ENCODE measurements at regions not wholly inside any gene's neighbourhood (a gene's known extent, or its start where the extent isn't known, plus 50 kb on each side); places are given as distances from the start of the nearest gene placed in this dataset.

DNA sequence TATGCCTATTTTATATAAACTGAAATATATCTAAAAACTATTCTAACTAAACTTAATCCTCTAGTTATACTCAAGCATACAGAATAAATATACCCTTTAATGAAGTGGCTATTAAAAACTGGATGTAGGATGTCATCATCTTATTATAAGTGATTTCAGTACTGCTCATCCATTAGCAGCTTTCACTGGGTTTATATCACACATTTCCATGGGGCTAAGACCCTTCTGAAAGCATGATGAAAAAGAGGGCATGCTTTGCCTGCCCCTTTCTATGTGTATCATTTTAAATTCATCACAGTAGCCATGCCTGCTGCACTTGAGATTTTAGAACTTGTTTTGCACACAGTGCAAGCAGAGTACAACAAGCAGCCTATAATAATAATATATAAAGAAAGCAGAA lies 477.5 kb downstream of the SLITRK6 start (continued):
- no peak for TF ChIP-seq MYB (IDR thresholded peaks at IDR 0.05; ENCODE audit: borderline replicate concordance, low read depth, low read length)

DNA sequence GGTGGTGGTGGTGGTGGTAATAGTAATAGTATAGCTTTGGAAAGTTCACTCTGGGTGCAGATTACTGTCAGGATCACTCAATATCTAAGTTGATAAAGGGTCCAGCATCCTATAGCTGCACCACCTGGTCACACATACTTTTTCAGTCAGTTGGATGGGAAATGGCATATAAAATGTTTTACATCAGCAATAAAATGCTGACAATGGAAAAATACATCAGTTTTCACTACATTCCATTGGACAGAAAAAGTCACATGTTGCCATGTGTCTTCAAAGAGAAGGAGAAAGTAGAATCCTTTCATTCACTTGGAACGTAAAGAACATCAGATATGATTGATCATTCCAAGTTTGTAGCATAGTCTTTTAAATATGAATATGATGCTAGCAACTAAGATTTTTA lies 481.4 kb downstream of the SLITRK6 start:
- no peaks in the 10 kb centered on the region for H3K36me3 ChIP-seq (ENCODE audit: control insufficient read depth in 2 of 2, insufficient read depth in 2 of 2, low read length in 1 of 2)
- H3K79me2 ChIP-seq (ENCODE audit: control insufficient read depth, insufficient read depth, low read length): no peaks in the 10 kb centered on the region
- RAD21 ChIA-PET (ENCODE audit: unreplicated experiment): no interaction called here
- FAIRE-seq (no peak), ATAC-seq (no peak), DNase-seq (ENCODE audit: low read depth, low spot score) (no peak)
- no peaks in the 10 kb centered on the region for H4K20me1 ChIP-seq (ENCODE audit: control insufficient read depth, insufficient read depth)
- H2AFZ ChIP-seq (ENCODE audit: control insufficient read depth, low read depth, low read length): no peak overlapping the region
- no peaks in the 10 kb centered on the region for H3K9me3 ChIP-seq (replicated peaks; ENCODE audit: control insufficient read depth, insufficient read depth, low read length)
- no peak overlapping the region for H3K4me3 ChIP-seq
- H3K9ac ChIP-seq (ENCODE audit: control insufficient read depth, insufficient read depth, low read length): no peak overlapping the region
- H3K4me1 ChIP-seq (ENCODE audit: control insufficient read depth, insufficient read depth, low read length): no peaks in the 10 kb centered on the region
- SMC1A ChIA-PET (ENCODE audit: uncharacterized antibody, unreplicated experiment): no interaction called here
- TF ChIP-seq SREBF2 (IDR thresholded peaks at IDR 0.05; ENCODE audit: low read length): no peak
- TF ChIP-seq RAD51 (IDR thresholded peaks at IDR 0.05): no peak
- TF ChIP-seq, protein P1, sequence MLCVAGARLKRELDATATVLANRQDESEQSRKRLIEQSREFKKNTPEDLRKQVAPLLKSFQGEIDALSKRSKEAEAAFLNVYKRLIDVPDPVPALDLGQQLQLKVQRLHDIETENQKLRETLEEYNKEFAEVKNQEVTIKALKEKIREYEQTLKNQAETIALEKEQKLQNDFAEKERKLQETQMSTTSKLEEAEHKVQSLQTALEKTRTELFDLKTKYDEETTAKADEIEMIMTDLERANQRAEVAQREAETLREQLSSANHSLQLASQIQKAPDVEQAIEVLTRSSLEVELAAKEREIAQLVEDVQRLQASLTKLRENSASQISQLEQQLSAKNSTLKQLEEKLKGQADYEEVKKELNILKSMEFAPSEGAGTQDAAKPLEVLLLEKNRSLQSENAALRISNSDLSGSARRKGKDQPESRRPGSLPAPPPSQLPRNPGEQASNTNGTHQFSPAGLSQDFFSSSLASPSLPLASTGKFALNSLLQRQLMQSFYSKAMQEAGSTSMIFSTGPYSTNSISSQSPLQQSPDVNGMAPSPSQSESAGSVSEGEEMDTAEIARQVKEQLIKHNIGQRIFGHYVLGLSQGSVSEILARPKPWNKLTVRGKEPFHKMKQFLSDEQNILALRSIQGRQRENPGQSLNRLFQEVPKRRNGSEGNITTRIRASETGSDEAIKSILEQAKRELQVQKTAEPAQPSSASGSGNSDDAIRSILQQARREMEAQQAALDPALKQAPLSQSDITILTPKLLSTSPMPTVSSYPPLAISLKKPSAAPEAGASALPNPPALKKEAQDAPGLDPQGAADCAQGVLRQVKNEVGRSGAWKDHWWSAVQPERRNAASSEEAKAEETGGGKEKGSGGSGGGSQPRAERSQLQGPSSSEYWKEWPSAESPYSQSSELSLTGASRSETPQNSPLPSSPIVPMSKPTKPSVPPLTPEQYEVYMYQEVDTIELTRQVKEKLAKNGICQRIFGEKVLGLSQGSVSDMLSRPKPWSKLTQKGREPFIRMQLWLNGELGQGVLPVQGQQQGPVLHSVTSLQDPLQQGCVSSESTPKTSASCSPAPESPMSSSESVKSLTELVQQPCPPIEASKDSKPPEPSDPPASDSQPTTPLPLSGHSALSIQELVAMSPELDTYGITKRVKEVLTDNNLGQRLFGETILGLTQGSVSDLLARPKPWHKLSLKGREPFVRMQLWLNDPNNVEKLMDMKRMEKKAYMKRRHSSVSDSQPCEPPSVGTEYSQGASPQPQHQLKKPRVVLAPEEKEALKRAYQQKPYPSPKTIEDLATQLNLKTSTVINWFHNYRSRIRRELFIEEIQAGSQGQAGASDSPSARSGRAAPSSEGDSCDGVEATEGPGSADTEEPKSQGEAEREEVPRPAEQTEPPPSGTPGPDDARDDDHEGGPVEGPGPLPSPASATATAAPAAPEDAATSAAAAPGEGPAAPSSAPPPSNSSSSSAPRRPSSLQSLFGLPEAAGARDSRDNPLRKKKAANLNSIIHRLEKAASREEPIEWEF (IDR thresholded peaks at IDR 0.05; ENCODE audit: insufficient replicate concordance, low read depth, low read length): no peak
- TF ChIP-seq, protein P2, sequence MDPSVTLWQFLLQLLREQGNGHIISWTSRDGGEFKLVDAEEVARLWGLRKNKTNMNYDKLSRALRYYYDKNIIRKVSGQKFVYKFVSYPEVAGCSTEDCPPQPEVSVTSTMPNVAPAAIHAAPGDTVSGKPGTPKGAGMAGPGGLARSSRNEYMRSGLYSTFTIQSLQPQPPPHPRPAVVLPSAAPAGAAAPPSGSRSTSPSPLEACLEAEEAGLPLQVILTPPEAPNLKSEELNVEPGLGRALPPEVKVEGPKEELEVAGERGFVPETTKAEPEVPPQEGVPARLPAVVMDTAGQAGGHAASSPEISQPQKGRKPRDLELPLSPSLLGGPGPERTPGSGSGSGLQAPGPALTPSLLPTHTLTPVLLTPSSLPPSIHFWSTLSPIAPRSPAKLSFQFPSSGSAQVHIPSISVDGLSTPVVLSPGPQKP (IDR thresholded peaks at IDR 0.05; ENCODE audit: low read depth, low read length): no peak
- no peak for TF ChIP-seq ZNF384 (IDR thresholded peaks at IDR 0.05; ENCODE audit: borderline replicate concordance, low read depth, low read length)
- TF ChIP-seq MYC (IDR thresholded peaks at IDR 0.05; ENCODE audit: insufficient read depth, insufficient read length, insufficient replicate concordance, low read length, severe bottlenecking): no peak
- TF ChIP-seq FOXM1 (IDR thresholded peaks at IDR 0.05; ENCODE audit: low read depth, low read length): no peak
- no peak for TF ChIP-seq FOXK2 (IDR thresholded peaks at IDR 0.05)
- TF ChIP-seq IRF4 (IDR thresholded peaks at IDR 0.05; ENCODE audit: low read depth, low read length): no peak
- no peak for TF ChIP-seq JUND (IDR thresholded peaks at IDR 0.05; ENCODE audit: low read depth, low read length)
- TF ChIP-seq ZBED1 (IDR thresholded peaks at IDR 0.05; ENCODE audit: borderline replicate concordance): no peak
- TF ChIP-seq TAF1 (IDR thresholded peaks at IDR 0.05; ENCODE audit: borderline replicate concordance, low read depth, low read length): no peak
- TF ChIP-seq BHLHE40 (IDR thresholded peaks at IDR 0.05; ENCODE audit: borderline replicate concordance in 1 of 2, low read depth in 2 of 2, low read length in 1 of 2): no peak
- TF ChIP-seq RCOR1 (conservative IDR thresholded peaks at IDR 0.05; ENCODE audit: low read depth, low read length): no peak
- no peak for TF ChIP-seq TCF7 (IDR thresholded peaks at IDR 0.05; ENCODE audit: borderline replicate concordance)
- TF ChIP-seq SIN3A (IDR thresholded peaks at IDR 0.05; ENCODE audit: low read depth, low read length): no peak
- TF ChIP-seq ZNF622 (IDR thresholded peaks at IDR 0.05): no peak
- TF ChIP-seq RELA (IDR thresholded peaks at IDR 0.05; ENCODE audit: borderline replicate concordance, partially characterized antibody): no peak
- in situ Hi-C loops (cut with MboI) (no loop called here), intact Hi-C loops (cut with micrococcal nuclease; ENCODE audit: unreplicated experiment) (no loop called here)
- no TSS peak for BruUV-seq (replicated peaks)
- POLR2A ChIA-PET: no interaction called here
- CTCF ChIA-PET: no interaction called here
- 0% methylated on average over 1 of the region's 1 CpG for WGBS (ENCODE audit: insufficient coverage, insufficient replicate concordance, low lambda C conversion rate, missing lambda C conversion rate)
- H3K4me2 ChIP-seq (ENCODE audit: control insufficient read depth, insufficient read depth): no peak overlapping the region
- no peaks in the 10 kb centered on the region for H3K27me3 ChIP-seq (replicated peaks in 1 of 2; ENCODE audit: control insufficient read depth in 2 of 2, insufficient read depth in 2 of 2, low read length in 1 of 2)
- no peak overlapping the region for H3K27ac ChIP-seq (ENCODE audit: control insufficient read depth, insufficient read depth)
